BE2C (cell line): ENCODE measurements at regions not wholly inside any gene's neighbourhood (a gene's known extent, or its start where the extent isn't known, plus 50 kb on each side); places are given as distances from the start of the nearest gene placed in this dataset.

Source experiments
- DNase-seq: peaks from one replicate; pipeline ENCODE4 v3.0.0-alpha.2; 2020
- H3K27me3 ChIP-seq: fragments of 250-450 bp; sonication (Bioruptor Pico); 2 replicates; pipeline ENCODE4 v1.5.1; 2020; ENCODE audit warnings: mild to moderate bottlenecking
- H3K36me3 ChIP-seq: fragments of 250-450 bp; sonication (Bioruptor Pico); 2 replicates; pipeline ENCODE4 v1.5.1; 2020; ENCODE audit warnings: mild to moderate bottlenecking
- H3K4me1 ChIP-seq: fragments of 250-450 bp; sonication (Bioruptor Pico); 2 replicates; pipeline ENCODE4 v1.5.1; 2020
- H3K4me3 ChIP-seq: 2 replicates; pipeline ENCODE4 v1.5.1; 2011; ENCODE audit warnings: low read depth, low read length
- H3K9me3 ChIP-seq: fragments of 250-450 bp; sonication (Bioruptor Pico); 2 replicates; pipeline ENCODE4 v1.5.1; 2020
- CTCF ChIP-seq: IDR thresholded peaks from 2 replicates; pipeline ENCODE4 v1.5.1; 2012; ENCODE audit warnings: mild to moderate bottlenecking, low read depth, low read length

GRCh38 chr9:82808478-82808877, 254.5 kb downstream of the RASEF start:
- H3K27me3 ChIP-seq, result no peaks in the 10 kb centered on the region
- H3K4me1 ChIP-seq, result no peaks in the 10 kb centered on the region
- no peaks in the 10 kb centered on the region for H3K36me3 ChIP-seq
- no peaks in the 10 kb centered on the region for H3K9me3 ChIP-seq
- DNase-seq, result no peak
- TF ChIP-seq CTCF, result no peak
- no peak overlapping the region for H3K4me3 ChIP-seq

GRCh38 chr9:82810915-82811314, 252.0 kb downstream of the RASEF start:
- Histone ChIP-seq H3K36me3 (no peaks in the 10 kb centered on the region), H3K9me3 (no peaks in the 10 kb centered on the region), H3K4me3 (no peak overlapping the region), H3K27me3 (no peaks in the 10 kb centered on the region), H3K4me1 (0 out of 2 replicates have a peak, but pooled peaks cover 10% of the 10 kb centered on the region)
- no peak for DNase-seq
- TF ChIP-seq CTCF, result no peak

- Histone ChIP-seq H3K27me3 (no peaks in the 10 kb centered on the region), H3K4me1 (0 out of 2 replicates have a peak, but pooled peaks cover 3% of the 10 kb centered on the region), H3K9me3 (no peaks in the 10 kb centered on the region), H3K4me3 (no peak overlapping the region), H3K36me3 (no peaks in the 10 kb centered on the region)
- TF ChIP-seq CTCF, result no peak
- DNase-seq, result no peak
Measured at GRCh38 chr9:82819260-82819659, 243.7 kb downstream of the RASEF start.

- no peaks in the 10 kb centered on the region for H3K4me1 ChIP-seq
- no peaks in the 10 kb centered on the region for H3K27me3 ChIP-seq
- no peak for DNase-seq
- H3K4me3 ChIP-seq, result no peak overlapping the region
- TF ChIP-seq CTCF, result no peak
- no peaks in the 10 kb centered on the region for H3K36me3 ChIP-seq
- no peaks in the 10 kb centered on the region for H3K9me3 ChIP-seq
Measured at GRCh38 chr9:82820186-82820585, 242.8 kb downstream of the RASEF start.

GRCh38 chr9:82829818-82830217, 233.1 kb downstream of the RASEF start:
- H3K36me3 ChIP-seq, result no peaks in the 10 kb centered on the region
- no peak for DNase-seq

GRCh38 chr9:82865524-82865923, 197.4 kb downstream of the RASEF start:
- no peak for DNase-seq
- H3K4me1 ChIP-seq, result peaks cover 4% of the 10 kb centered on the region; the same call in 1 of the 2 replicates
- no peaks in the 10 kb centered on the region for H3K27me3 ChIP-seq
- TF ChIP-seq CTCF, result no peak
- no peak overlapping the region for H3K4me3 ChIP-seq
- no peaks in the 10 kb centered on the region for H3K36me3 ChIP-seq
- no peaks in the 10 kb centered on the region for H3K9me3 ChIP-seq

More at GRCh38 chr9:82829818-82830217, 233.1 kb downstream of the RASEF start:
- peaks cover 9% of the 10 kb centered on the region for H3K4me1 ChIP-seq
- no peak overlapping the region for H3K4me3 ChIP-seq
- no peaks in the 10 kb centered on the region; the same call in 1 of the 2 replicates for H3K9me3 ChIP-seq
- no peaks in the 10 kb centered on the region for H3K27me3 ChIP-seq
- no peak for TF ChIP-seq CTCF
